Liver (tissue), 3 donors: ENCODE measurements at regions not wholly inside any gene's neighbourhood (a gene's known extent, or its start where the extent isn't known, plus 50 kb on each side); places are given as distances from the start of the nearest gene placed in this dataset.

Experiments used
- CTCF ChIP-seq: fragments of 150-350 bp; IDR thresholded peaks from 2 replicates; pipeline ENCODE4 v1.5.1; 2017; ENCODE audit warnings: improper control_type of control experiment, low read depth, low read length; ENCODE audit not compliant: missing input control
- GABPA ChIP-seq, 2 donors: IDR thresholded peaks in 1 of 2; conservative IDR thresholded peaks in 1 of 2; 2 replicates each; pipeline ENCODE4 v1.6.1; 2016; ENCODE audit warnings: antibody characterized with exemption in 2 of 2, mild to moderate bottlenecking in 1 of 2, moderate library complexity in 1 of 2
- TF ChIP-seq, protein P1 (sequence below): IDR thresholded peaks from 2 replicates; pipeline ENCODE4 v1.6.1; 2016; ENCODE audit warnings: antibody characterized with exemption, mild to moderate bottlenecking
- donor health status: healthy.
- donor health status: healthy.

GRCh38 chr20:40283689-40284088, 405.3 kb downstream of the MAFB start:
- TF ChIP-seq CTCF (no peak), GABPA (IDR thresholded peaks at IDR 0.05 in 1 of 2, conservative IDR thresholded peaks at IDR 0.05 in 1 of 2) (no peak)
- TF ChIP-seq, protein P1, sequence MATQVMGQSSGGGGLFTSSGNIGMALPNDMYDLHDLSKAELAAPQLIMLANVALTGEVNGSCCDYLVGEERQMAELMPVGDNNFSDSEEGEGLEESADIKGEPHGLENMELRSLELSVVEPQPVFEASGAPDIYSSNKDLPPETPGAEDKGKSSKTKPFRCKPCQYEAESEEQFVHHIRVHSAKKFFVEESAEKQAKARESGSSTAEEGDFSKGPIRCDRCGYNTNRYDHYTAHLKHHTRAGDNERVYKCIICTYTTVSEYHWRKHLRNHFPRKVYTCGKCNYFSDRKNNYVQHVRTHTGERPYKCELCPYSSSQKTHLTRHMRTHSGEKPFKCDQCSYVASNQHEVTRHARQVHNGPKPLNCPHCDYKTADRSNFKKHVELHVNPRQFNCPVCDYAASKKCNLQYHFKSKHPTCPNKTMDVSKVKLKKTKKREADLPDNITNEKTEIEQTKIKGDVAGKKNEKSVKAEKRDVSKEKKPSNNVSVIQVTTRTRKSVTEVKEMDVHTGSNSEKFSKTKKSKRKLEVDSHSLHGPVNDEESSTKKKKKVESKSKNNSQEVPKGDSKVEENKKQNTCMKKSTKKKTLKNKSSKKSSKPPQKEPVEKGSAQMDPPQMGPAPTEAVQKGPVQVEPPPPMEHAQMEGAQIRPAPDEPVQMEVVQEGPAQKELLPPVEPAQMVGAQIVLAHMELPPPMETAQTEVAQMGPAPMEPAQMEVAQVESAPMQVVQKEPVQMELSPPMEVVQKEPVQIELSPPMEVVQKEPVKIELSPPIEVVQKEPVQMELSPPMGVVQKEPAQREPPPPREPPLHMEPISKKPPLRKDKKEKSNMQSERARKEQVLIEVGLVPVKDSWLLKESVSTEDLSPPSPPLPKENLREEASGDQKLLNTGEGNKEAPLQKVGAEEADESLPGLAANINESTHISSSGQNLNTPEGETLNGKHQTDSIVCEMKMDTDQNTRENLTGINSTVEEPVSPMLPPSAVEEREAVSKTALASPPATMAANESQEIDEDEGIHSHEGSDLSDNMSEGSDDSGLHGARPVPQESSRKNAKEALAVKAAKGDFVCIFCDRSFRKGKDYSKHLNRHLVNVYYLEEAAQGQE: no peak
